Esophagus muscularis mucosa (tissue), 4 donors: ENCODE measurements at regions not wholly inside any gene's neighbourhood (a gene's known extent, or its start where the extent isn't known, plus 50 kb on each side); places are given as distances from the start of the nearest gene placed in this dataset.

Experiments
- CTCF ChIP-seq, 3 experiments: fragments of 200-600 bp in 2 of 3; fragments of 450-650 bp in 1 of 3; sonication (generic) in 2 of 3; IDR thresholded peaks; one replicate each; pipeline ENCODE4 v1.5.1; 2017 to 2019; ENCODE audit warnings: antibody characterized with exemption in 3 of 3, mild to moderate bottlenecking in 2 of 3, moderate library complexity in 1 of 3
- EP300 ChIP-seq: sonication (generic); formaldehyde crosslinking; IDR thresholded peaks from one replicate; pipeline ENCODE4 v1.6.1; 2017; ENCODE audit warnings: antibody characterized with exemption
- POLR2A ChIP-seq: fragments of 450-650 bp; IDR thresholded peaks from one replicate; pipeline ENCODE4 v1.6.1; 2017; ENCODE audit warnings: antibody characterized with exemption, moderate library complexity, mild to moderate bottlenecking, low read depth
- POLR2AphosphoS5 ChIP-seq, 2 donors: sonication (generic); formaldehyde crosslinking; IDR thresholded peaks; one replicate each; pipeline ENCODE4 v1.6.1; 2017; ENCODE audit warnings: antibody characterized with exemption in 2 of 2

- TF ChIP-seq CTCF (IDR thresholded peaks at IDR 0.05) = no peak
- TF ChIP-seq POLR2AphosphoS5 (IDR thresholded peaks at IDR 0.05) = no peak
- TF ChIP-seq POLR2A = no peak
- TF ChIP-seq EP300 = no peak
Measured at GRCh38 chr4:123675567-123675966, 279.0 kb downstream of the SPRY1 start.
